IPS-11a (cell line): ENCODE measurements at regions not wholly inside any gene's neighbourhood (a gene's known extent, or its start where the extent isn't known, plus 50 kb on each side); places are given as distances from the start of the nearest gene placed in this dataset.
"Not testable (repeated sequence)": the region's sequence is repeated elsewhere in the genome, so short reads cannot be mapped to it uniquely, and the experiment has no call there.

Experiments used
- H3K4me3 ChIP-seq: one replicate; pipeline ENCODE4 v1.5.1; 2013; ENCODE audit warnings: low read depth, low read length, control low read depth

DNA sequence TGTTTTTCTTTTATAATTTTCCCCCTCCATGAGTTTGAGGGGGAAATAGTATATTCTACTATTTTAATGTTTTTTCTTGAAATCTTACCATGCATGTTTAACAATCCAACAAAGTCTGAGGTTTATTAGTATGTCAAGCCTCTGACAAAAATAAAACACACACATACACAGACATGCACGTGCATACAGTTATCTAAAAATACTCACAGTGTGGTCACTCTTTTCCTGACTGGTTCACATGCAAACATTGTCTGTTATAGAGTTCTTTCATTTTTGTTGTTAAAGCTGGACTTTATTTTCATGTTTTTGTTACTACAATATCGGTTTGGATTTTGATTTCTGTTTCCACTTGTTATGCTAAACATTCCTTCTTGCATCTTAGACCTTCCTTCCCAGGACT lies 236.6 kb downstream of the MFSD1 start:
- H3K4me3 ChIP-seq: no peak overlapping the region

DNA sequence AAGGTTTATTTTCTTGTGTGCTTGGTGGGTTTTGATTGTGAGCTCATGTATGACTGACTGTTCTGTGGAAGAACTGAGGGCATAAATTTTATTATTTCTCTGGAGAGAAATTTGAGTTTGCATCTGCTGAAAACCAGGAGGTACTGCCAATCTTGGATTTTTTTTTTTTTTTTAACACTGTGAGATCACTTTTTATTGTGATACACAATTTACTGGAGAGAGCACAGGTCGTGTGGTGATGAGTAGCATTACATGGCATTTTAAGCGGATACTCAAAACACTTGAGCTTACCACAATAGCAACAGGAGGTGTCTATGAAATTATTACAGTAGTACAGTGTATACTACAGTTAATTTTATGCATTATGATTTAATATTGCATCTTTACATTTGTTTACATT lies 237.4 kb downstream of the MFSD1 start:
- no peak overlapping the region for H3K4me3 ChIP-seq

DNA sequence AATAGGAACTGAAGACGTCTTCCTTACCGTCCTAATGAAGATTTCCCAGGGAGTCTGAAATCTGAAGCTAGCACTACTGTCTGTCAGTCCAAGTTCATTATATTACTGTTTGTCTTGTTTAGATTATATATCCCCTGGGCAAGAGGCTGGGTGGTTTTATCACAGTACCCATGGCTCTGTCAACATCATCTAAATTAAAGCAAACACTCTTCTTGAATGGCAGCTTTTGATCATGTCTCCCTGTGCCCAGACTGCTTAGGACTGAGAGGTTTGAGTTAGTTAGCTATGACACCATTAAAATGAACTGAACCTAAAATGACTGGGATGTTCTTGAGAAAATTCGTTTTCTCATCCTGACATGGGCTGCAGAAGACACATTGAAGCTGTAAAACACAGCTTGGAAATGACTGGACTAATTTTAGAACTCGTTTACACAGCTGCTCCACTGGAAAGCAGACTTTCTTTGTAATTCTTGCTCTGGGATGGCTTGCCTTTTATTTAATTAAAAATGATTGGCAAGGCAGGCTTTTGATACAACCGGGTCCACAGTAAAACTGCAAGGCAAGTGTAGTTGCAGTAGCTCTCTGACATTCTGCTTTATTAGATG lies 243.5 kb downstream of the MFSD1 start:
- H3K4me3 ChIP-seq: no peak overlapping the region

DNA sequence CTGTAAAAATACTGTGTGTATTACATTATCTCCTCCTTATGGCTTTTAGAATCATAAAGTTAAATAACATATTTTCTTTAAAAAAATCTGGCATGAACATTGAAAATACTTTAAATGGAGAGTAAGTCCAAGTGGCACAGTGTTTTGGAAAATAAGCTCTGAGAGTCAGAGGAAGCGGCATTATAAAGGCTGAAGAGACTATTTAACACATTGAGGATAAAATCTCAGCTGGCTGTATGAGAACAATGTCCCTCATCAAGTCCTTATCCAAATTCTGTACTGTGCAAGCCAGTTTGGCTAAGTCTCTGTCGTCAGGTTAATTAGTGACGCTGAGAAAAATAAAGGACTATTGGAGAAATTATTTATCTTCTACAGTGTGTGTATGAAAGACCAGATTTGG lies 245.5 kb downstream of the MFSD1 start:
- H3K4me3 ChIP-seq: no peak overlapping the region

DNA sequence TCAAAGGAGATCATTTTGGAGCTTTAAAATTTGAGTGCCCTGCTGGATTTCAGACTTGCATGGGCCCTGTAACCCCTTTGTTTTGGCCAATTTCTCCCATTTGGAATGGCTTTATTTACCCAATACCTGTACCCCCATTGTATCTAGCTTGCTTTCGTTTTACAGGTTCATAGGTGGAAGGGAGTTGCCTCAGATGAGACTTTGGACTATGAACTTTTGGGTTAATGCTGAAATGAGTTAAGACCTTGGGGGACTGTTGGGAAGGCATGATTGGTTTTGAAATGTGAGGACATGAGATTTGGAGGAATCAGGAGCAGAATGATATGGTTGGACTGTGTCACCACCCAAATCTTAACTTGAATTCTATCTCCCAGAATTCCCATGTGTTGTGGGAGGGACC lies 250.6 kb downstream of the MFSD1 start:
- H3K4me3 ChIP-seq: not testable (repeated sequence)

DNA sequence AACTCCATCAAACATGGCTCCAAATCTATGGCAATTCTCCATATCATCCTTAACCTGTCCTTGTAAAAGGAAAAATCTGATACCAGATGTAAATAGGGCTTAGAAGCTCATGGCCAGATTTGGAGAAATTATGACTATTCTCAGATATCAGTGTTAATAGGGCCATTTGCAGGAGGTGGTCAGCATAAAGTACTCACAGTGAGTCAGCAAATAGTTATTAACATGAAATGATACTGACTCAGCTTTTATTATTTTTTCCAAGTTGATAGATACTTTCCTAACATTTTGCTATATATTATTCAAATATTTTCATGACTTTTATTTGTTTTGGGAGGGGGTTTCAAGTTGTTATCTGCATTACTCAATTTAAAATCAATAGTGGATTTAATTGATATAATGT lies 255.8 kb downstream of the MFSD1 start:
- no peak overlapping the region for H3K4me3 ChIP-seq

DNA sequence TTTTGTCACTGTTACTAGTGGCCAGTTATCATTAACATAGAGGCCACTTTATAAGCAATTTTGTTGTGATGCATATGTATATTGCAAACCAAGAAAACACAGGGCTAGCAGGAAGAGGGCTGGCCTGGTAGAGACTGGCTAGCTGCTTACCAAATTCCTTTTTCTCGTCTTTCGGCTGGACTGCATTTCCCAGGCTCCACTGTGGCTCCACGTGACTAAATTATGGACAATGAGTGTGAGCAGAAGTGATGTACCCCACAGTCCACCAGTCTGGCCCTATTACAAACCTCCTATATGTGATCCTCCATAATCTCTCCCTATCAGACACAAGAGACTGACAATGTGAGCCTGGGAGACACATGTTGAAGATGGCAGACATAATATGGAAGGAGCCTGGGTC lies 257.0 kb downstream of the MFSD1 start:
- no peak overlapping the region for H3K4me3 ChIP-seq

DNA sequence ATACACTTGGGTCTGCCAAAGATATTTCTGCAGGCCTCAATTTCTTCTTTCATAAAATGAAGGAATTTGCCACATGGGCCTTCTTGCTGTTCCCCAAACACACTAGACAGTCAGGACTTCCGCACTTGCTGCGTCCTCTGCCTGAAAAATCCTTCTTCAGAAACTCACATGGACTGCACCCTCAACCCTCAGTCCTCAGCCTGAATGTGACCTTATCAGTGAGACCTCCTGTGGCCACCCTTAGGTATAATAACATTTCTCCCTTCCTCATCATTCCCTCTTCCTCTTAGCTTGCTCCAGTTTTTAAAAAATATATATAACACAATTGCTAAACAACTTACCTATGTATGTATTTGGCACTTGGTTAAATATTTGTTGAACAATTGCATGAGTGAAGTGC lies 257.5 kb downstream of the MFSD1 start:
- no peak overlapping the region for H3K4me3 ChIP-seq

DNA sequence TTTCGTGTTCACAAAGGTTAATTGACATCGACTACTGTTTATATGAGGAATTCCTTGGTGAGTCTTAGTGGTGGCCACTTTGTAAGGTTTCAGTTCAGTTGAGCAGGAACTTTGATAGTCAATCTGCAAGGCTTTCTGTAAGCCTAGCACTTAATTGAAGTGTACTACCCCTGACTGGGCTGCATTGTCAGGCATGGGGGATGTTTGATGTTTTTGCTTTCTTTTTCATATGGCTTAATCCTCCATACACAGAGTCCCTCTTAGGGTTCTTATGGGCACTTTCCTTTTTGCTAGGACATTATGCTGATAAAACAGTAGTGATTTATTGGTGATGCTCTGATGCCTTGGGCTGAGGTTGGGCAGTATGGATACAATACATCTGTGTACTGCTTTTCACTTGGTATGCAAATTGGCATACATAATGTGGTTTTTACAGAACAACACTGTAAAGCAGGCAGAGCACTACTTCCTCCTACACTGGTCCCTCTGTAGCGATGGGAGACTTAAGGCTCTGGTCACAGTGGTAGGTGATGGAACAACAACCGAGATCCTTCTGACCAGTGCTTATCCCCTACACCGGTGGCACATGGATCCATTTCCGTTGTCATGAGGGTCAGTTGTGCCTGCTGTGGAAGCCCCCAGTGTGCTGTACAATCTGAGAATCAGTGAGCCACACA lies 261.0 kb downstream of the MFSD1 start:
- H3K4me3 ChIP-seq: no peak overlapping the region

DNA sequence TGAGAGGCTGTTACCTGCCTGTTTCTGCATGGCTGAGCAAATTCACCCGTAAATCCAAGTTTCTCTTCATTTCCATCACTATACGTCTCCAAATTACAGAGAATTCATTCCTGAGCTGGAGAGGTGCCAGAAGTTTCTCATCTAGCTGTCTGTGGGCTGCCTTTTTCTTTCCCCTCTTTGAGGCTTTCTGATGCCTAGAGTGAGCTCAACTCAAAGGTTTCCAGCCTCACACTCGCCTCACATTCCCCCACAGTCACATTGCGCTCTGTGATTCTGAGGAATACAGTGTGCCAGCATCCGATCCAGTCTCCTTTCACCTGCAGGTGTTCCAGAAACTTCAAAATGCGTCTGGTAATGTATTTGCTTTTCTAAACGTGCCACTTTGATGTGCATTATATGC lies 267.2 kb downstream of the MFSD1 start, which contains the start of gene IQCJ:
IQCJ (plus strand) TSS at position 229 of the 400 bp plus-strand sequence.
- H3K4me3 ChIP-seq: no peak within 1 kb of the TSS

DNA sequence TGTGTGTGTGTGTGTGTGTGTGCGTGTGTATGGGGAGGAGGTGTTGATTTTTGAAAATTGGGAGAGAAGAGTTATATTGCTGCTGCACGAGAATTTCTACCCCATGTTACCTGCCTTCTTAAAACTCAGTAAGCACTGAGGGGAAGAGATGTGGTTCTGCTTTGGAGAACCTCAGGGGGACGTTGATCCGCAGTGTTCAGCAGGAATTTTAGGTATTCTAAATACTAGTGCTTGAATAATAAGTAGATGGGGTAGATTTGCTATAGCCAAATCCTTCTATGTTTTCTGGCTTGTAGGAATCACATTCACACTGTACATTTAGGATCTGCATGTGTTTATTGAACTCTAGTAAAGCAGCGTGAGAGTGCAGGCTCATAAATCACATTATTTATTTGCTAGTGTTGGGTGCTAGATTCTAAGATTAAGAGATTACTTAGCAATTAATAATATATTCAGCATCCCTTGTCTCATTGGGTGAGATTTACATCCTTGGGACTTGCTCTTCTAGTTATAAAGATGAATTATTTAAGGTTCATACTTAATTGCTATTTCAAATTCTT lies 268.1 kb downstream of the MFSD1 start:
- no peak overlapping the region for H3K4me3 ChIP-seq

DNA sequence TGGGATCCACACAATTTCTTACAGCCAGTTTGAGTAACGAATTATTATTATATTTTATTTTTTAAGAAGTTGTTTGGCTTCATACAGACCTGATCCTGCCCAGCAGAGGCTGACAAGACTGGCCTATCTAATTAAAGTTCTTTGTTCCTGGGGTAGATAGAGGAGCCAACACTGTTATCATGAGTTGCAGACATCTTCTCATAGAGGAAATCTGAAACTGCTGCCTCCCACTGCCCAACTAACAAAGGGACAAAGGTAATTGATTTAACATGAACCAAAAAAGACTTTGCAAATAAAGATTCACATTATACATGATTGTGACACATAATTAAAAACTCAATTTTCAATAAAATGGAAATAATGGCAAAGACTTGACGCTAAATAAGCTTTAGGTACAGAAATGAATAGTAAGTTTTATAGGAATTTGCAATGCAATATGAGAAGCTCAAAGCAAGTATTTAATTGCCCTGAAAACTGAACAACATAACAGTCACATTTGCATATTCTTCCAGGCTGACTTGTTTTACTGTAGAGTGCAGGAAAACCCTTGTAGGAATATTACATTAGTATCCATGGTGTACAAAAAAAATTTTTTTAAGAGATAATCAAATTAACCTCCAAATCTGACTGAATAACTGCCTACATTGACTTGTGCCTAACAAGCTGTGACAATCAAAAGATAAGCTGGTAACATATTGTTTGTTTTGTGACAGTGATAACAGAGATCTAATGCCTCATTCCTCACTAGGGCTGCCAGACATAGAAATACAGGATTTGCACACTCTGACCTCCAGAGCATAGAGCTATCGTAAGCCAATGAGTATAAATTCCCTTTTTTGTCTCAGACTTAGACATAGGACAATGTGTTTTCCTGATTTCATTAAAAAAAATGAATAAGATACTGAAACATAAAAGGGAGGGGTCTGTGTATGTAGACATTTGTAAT lies 273.2 kb downstream of the MFSD1 start:
- no peak overlapping the region for H3K4me3 ChIP-seq

DNA sequence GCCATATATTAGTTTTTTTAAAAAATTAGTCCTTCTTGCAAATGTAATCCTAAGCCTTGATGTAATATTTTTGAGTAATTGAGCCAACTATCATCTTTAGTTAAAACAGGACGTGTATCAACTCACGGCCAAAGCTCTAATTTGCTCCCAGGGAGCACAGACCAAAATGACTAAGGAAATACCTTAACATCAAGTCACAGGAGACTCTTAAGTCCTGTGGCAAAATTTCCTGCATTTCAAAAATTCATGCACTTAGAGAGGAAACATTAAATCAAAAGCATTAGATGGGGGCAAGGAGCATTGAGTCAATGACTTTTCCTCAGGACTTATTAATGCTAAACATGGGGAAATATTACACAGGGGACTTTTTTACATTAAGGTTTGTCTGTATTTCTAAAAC lies 276.0 kb downstream of the MFSD1 start:
- no peak overlapping the region for H3K4me3 ChIP-seq

DNA sequence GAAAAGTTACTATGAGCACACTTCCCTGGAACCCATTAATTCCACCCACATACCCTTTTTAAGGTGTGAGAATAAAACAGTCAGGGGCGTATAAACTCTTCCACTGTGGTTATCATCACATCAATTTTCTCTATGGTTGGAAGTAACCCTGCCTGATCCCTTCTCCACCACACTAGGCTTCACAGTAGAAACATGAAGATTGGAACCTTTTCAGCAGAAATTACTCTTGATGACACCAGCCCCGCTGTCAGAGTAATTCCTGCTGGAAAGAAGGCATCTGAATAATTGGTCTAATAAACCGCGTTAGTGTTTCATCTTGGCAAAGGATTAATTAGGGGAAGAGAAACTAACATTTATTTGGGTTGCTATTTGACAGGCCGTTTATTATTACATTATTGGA lies 278.4 kb downstream of the MFSD1 start:
- no peak overlapping the region for H3K4me3 ChIP-seq

DNA sequence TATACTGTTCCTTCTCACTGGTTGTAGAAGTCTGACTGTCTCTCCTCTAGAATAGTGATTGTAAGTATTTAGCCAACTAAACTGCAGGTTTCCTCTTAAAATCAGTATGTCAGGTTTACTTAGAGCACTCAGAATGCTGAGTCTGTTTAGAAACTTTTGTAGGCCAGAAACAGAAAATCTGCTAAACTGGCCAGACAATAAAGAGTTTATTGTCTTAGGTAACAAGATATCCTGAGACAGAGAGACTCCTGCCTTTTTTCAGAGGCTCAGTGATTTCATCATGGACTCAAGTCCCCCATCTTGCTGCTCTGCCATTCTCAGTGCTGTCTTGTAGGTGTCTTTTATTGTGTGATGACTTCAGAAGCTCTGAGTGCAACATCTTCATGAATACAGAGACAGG lies 279.0 kb downstream of the MFSD1 start:
- H3K4me3 ChIP-seq: no peak overlapping the region

DNA sequence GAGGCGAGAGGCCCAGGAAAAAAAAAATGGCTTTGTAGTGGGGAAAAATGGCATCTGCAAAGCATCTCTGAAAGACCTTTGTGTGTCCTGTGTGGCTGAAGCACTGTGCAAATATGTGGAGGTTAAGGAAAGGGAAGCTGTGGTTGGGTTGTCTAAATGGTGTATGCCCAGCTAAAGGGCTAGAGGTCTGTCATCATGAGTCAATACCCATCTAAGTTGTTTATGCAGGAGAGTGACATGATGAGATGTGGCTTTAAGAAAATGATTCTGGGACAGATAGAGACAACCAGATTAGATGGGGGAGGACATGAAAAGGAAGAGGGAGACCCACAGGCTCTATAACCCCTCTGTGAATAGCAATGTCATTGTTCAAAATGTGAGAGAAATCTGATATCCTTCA lies 280.7 kb downstream of the MFSD1 start:
- H3K4me3 ChIP-seq: no peak overlapping the region

DNA sequence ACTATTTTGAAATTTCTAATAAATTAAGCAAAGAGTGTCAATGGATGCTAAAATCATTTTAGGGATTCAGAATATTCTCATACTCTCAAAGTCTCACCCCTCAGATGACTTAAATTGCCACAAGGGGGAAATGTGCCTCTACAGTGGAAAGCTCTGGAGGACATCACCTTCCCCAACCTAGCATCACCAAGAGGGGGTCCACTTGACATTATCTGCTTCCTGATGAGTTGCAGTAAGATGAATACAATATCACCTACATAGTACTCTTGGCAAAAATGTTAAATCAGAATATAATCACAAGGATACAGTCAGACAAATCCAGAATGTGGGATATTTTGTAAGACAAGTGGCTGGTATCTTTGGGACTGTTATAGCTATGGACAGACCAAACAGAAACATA lies 290.1 kb downstream of the MFSD1 start:
- no peak overlapping the region for H3K4me3 ChIP-seq

DNA sequence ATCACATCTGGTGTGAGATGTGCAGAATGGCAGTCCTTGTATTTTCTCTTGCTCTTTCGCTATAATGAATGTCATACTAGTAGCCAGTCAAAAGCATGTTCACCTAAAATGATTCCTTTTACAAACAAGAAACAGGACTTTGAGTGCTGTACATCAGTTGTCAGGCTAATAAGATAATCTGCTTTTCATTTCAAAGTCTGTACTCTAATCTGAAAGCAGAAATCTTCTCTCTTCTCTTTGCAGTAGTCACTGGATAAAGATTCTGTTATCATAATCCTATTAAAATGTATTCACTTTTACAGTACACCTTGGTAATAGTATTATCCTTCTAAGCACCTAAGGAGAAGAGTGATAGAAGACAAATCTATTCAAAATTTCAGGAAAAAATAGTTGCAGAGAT lies 300.1 kb downstream of the MFSD1 start:
- H3K4me3 ChIP-seq: no peak overlapping the region

DNA sequence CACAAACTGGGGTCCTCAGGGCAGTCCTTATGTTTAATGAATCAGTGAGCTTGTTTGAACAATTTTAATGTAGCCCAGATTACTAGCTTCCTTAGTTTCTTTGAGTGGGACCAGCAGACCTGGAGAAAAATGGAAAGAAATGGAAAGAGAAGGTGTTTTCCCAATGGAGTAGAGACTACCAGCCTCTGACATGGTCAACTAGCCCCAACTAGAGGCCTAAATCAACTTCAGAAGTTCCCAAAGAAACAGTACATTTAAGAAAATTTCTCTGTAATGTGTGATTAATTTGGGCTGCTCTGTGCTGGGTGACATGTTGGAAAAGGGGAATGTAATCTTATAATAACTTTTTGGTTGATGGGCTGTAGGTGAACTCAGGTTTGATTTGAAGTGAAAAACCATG lies 310.9 kb downstream of the MFSD1 start:
- no peak overlapping the region for H3K4me3 ChIP-seq

DNA sequence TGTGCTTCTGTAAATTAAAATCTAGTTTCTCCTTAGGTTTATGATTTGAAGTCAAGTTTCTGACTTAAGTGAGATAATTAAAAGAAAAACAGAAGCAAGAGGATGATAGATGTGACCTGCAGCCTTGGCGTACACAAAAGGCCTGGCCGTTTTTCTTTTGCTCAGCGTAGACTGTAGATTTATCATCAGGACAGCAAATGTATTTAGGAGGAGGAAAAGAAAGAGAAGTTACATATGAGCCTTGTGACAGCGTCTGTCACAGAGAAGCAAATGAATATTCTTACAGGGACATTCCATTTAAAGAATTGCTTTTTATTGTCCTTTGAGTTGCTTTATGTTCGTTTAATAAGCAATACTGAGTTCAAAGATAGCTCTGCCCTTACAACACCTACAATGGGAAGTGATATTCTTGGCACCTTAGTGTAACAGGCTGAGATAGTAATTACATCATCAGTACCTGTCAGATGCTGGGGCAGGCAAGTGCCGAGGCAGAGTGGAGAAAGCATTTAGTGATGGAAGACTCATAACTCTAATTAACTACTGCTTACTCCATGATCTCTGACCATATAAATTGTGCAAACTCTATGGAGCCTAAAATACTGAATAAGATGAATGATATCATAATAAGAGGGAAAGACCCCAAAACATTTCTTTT lies 311.5 kb downstream of the MFSD1 start:
- H3K4me3 ChIP-seq: no peak overlapping the region

DNA sequence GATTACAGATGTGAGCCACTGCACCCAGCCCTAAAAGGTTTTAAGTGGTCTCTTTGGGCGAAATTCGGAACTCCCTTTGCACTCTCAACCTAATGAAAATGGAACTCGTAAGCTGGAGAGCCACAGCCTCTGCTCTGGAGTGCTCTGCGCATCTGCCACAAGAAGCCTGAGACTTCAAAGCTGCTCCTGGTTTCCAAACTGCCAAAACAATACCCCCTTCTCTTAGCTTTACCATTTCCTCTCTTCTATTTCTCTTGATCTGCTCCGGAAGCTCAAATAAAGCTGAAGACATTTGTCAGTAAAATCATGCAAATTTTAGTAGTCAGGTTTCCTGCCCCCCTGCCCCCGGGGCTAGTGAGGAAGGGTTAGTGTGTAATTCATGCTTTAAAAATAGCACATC lies 312.7 kb downstream of the MFSD1 start:
- H3K4me3 ChIP-seq: no peak overlapping the region
